ENCODE measurements at regions not wholly inside any gene's neighbourhood (a gene's known extent, or its start where the extent isn't known, plus 50 kb on each side); places are given as distances from the start of the nearest gene placed in this dataset.

DNA sequence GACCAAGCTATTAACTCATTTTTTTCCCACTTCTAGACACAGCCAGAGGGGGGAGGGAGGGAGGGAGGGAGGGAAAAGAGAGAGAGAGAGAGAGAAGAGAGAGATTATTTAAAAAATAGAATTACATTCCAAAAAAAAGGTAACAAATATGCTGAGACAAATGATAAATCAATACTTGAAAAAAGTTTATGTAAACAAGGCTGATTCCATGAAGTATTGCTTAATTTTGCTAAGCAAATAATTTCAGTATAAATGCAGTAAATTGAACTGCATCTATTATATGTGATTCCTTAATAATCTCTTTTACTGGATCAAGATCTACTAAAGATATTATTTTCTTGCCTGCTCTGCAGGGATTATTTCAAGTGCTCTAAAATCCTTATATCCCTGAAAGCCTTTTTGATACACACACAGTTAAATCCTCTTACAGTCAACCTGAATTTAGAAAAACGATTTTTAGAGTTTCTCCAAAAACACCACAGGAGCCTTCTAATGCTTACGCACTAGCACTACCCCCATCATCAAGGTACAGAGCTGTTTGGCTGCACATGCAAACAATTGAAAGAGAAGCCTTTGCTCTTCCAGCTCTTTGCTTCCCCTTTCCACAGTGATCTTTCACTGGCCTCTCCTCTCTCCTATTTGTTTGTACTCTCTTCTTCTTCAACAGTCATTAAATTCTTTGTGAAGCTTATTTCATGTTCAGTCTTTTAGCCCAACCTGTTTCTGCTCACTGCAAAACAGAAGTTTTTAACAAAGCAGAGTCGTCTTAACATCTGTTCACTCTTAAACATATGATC is 426.3 kb upstream of the FAM241A start:
- TF ChIP-seq CTCF (IDR thresholded peaks at IDR 0.05; ENCODE audit: borderline replicate concordance, extremely low read depth, low read length, poor library complexity, severe bottlenecking) (no peak), EZH2 (IDR thresholded peaks at IDR 0.05; ENCODE audit: borderline replicate concordance, low read depth, low read length, severe bottlenecking) (no peak)

Measured in DND-41 (cell line).